H1 (cell line): ENCODE measurements at regions not wholly inside any gene's neighbourhood (a gene's known extent, or its start where the extent isn't known, plus 50 kb on each side); places are given as distances from the start of the nearest gene placed in this dataset.

Experiments used
- CTCF ChIA-PET: fragments of 300-600 bp; sonication (Branson Sonifier 250); formaldehyde crosslinking; loops from one replicate; lab custom pipeline; 2021; ENCODE audit not compliant: partially characterized antibody; lab: Charles Lee
- POLR2A ChIA-PET: fragments of 300-600 bp; sonication (Branson Sonifier 250); formaldehyde crosslinking; loops from one replicate; lab custom pipeline; 2021; ENCODE audit warnings: inconsistent platforms; ENCODE audit not compliant: partially characterized antibody; lab: Charles Lee
- DNase-seq, 2 experiments: peaks; one replicate each; pipeline versions ENCODE4 v3.0.0 to v3.0.0-alpha.2; 2010 to 2022; ENCODE audit warnings: low spot score in 2 of 2, low read depth in 1 of 2, mixed read lengths in 1 of 2
- FAIRE-seq: peaks from 2 replicates; lab custom pipeline; 2011; peaks lifted over from hg19 to GRCh38; lab: Jason Lieb, UNC
- H2AFZ ChIP-seq: 2 replicates; pipeline ENCODE4 v1.8.1; 2012; ENCODE audit warnings: low read length, inconsistent platforms
- H2AK5ac ChIP-seq: 2 replicates; pipeline ENCODE4 v1.6.1; 2013; ENCODE audit warnings: low read depth, low read length
- H2BK120ac ChIP-seq: replicated peaks from 2 replicates; pipeline ENCODE3; 2013; ENCODE audit warnings: low read depth, low read length, inconsistent platforms
- H2BK12ac ChIP-seq: 2 replicates; pipeline ENCODE4 v1.6.1; 2013; ENCODE audit warnings: low read depth, low read length
- H2BK15ac ChIP-seq: 2 replicates; pipeline ENCODE4 v1.6.1; 2013; ENCODE audit warnings: low read length
- H2BK20ac ChIP-seq: 2 replicates; pipeline ENCODE4 v1.6.1; 2013; ENCODE audit warnings: low read length
- H2BK5ac ChIP-seq: 2 replicates; pipeline ENCODE4 v1.6.1; 2013; ENCODE audit warnings: low read depth, low read length
- H3K14ac ChIP-seq: 2 replicates; pipeline ENCODE4 v1.6.1; 2013; ENCODE audit warnings: inconsistent platforms; ENCODE audit not compliant: insufficient read length
- H3K18ac ChIP-seq: 2 replicates; pipeline ENCODE4 v1.6.1; 2013; ENCODE audit warnings: low read length; ENCODE audit errors: extremely low read depth
- H3K23ac ChIP-seq: 2 replicates; pipeline ENCODE4 v1.6.1; 2013; ENCODE audit warnings: inconsistent platforms; ENCODE audit not compliant: insufficient read length
- H3K23me2 ChIP-seq: 2 replicates; pipeline ENCODE4 v1.6.1; 2013; ENCODE audit warnings: low read depth, low read length
- H3K27ac ChIP-seq: 2 replicates; pipeline ENCODE4 v1.6.1; 2011; ENCODE audit warnings: low read depth, low read length, inconsistent platforms
- H3K27me3 ChIP-seq, 4 experiments: replicated peaks in 1 of 4; 1 replicate in 1 of 4; 2 replicates in 3 of 4; pipeline versions ENCODE4 v1.6.1 to v1.8.1; 2011 to 2013; ENCODE audit warnings: low read length in 3 of 4, mild to moderate bottlenecking in 3 of 4, inconsistent platforms in 2 of 4, mixed read lengths in 2 of 4, moderate library complexity in 1 of 4; ENCODE audit not compliant: control insufficient read depth in 3 of 4, insufficient read depth in 3 of 4; ENCODE audit errors: extremely low read depth in 1 of 4
- H3K36me3 ChIP-seq, 4 experiments: 2 replicates each; pipeline versions ENCODE4 v1.6.1 to v1.8.1; 2011 to 2013; ENCODE audit warnings: mild to moderate bottlenecking in 4 of 4, low read length in 3 of 4, moderate library complexity in 2 of 4, control low read depth in 1 of 4, inconsistent platforms in 1 of 4; ENCODE audit not compliant: insufficient read depth in 4 of 4, control insufficient read depth in 2 of 4
- H3K4ac ChIP-seq: replicated peaks from 2 replicates; pipeline ENCODE3; 2013; ENCODE audit warnings: low read length, low read depth, mixed read lengths, inconsistent platforms; ENCODE audit not compliant: insufficient read length
- H3K4me1 ChIP-seq, 4 experiments: replicated peaks in 1 of 4; 1 replicate in 1 of 4; 2 replicates in 3 of 4; pipeline versions ENCODE4 v1.6.1 to v1.8.1; 2011 to 2013; ENCODE audit warnings: low read length in 3 of 4, inconsistent platforms in 2 of 4, mixed read lengths in 1 of 4; ENCODE audit not compliant: insufficient read depth in 4 of 4, control insufficient read depth in 3 of 4
- H3K4me2 ChIP-seq, 2 experiments: 2 replicates each; pipeline versions ENCODE4 v1.6.1 to v1.8.1; 2011 to 2013; ENCODE audit warnings: low read depth in 2 of 2, low read length in 2 of 2, control low read depth in 1 of 2, inconsistent platforms in 1 of 2, mild to moderate bottlenecking in 1 of 2; ENCODE audit not compliant: insufficient read depth in 1 of 2
- H3K4me3 ChIP-seq, 4 experiments: fragments of 200-600, 300-600 bp in 1 of 4; sonication (generic), shearing (Covaris generic), sonication (Bioruptor Twin) in 1 of 4; 2 replicates each; pipeline versions ENCODE4 v1.5.1 to v1.8.1; 2011 to 2016; ENCODE audit warnings: low read length in 4 of 4, low read depth in 3 of 4, control low read depth in 2 of 4, inconsistent platforms in 2 of 4, mild to moderate bottlenecking in 2 of 4, mixed read lengths in 1 of 4, moderate library complexity in 1 of 4; ENCODE audit not compliant: insufficient read depth in 2 of 4; ENCODE audit errors: extremely low read depth in 1 of 4
- H3K56ac ChIP-seq: replicated peaks from 2 replicates; pipeline ENCODE3; 2013; ENCODE audit warnings: low read depth, mild to moderate bottlenecking, mixed read lengths, low read length, inconsistent platforms; ENCODE audit not compliant: insufficient read length
- H3K79me1 ChIP-seq: 2 replicates; pipeline ENCODE4 v1.6.1; 2013; ENCODE audit warnings: low read depth, low read length, control low read depth
- H3K79me2 ChIP-seq, 2 experiments: 2 replicates each; pipeline versions ENCODE4 v1.6.1 to v1.8.1; 2012 to 2013; ENCODE audit warnings: low read length in 2 of 2, mild to moderate bottlenecking in 2 of 2, inconsistent platforms in 1 of 2; ENCODE audit not compliant: insufficient read depth in 2 of 2, control insufficient read depth in 1 of 2
- H3K9ac ChIP-seq, 4 experiments: replicated peaks in 1 of 4; 1 replicate in 1 of 4; 2 replicates in 3 of 4; pipeline versions ENCODE4 v1.6.1 to v1.8.1; 2011 to 2013; ENCODE audit warnings: low read depth in 3 of 4, low read length in 3 of 4, control low read depth in 2 of 4, mild to moderate bottlenecking in 2 of 4, moderate library complexity in 2 of 4, inconsistent platforms in 1 of 4; ENCODE audit errors: extremely low read depth in 1 of 4
- H3K9me3 ChIP-seq, 2 experiments: 2 replicates each; pipeline versions ENCODE4 v1.6.1 to v1.8.1; 2012 to 2013; ENCODE audit warnings: mild to moderate bottlenecking in 2 of 2, moderate library complexity in 2 of 2, control low read depth in 1 of 2, inconsistent platforms in 1 of 2, low read depth in 1 of 2, low read length in 1 of 2, mixed read lengths in 1 of 2; ENCODE audit not compliant: insufficient read depth in 2 of 2
- H4K20me1 ChIP-seq, 2 experiments: replicated peaks in 1 of 2; 2 replicates each; pipeline versions ENCODE3 to v1.8.1; 2011 to 2013; ENCODE audit warnings: inconsistent platforms in 2 of 2, low read length in 2 of 2, mild to moderate bottlenecking in 1 of 2; ENCODE audit not compliant: insufficient read depth in 2 of 2, control insufficient read depth in 1 of 2
- H4K5ac ChIP-seq: 2 replicates; pipeline ENCODE4 v1.6.1; 2013; ENCODE audit warnings: low read length, low read depth, mixed read lengths, inconsistent platforms; ENCODE audit not compliant: insufficient read length
- H4K8ac ChIP-seq: 2 replicates; pipeline ENCODE4 v1.8.0; 2013; ENCODE audit warnings: mild to moderate bottlenecking, moderate library complexity, low read length, inconsistent platforms; ENCODE audit not compliant: insufficient read depth; ENCODE audit errors: extremely low read depth
- H4K91ac ChIP-seq: replicated peaks from 2 replicates; pipeline ENCODE3; 2013; ENCODE audit warnings: low read length, mixed read lengths, inconsistent platforms; ENCODE audit not compliant: insufficient read length
- ATF2 ChIP-seq: IDR thresholded peaks from 2 replicates; pipeline ENCODE4 v1.6.1; 2012; ENCODE audit warnings: low read length, inconsistent platforms
- BACH1 ChIP-seq: IDR thresholded peaks from 2 replicates; pipeline ENCODE4 v1.6.1; 2012; ENCODE audit warnings: low read length, improper control_type of control experiment
- CBX5 ChIP-seq: fragments of 300-800, 300-1000 bp; sonication (generic); IDR thresholded peaks from 2 replicates; pipeline ENCODE4 v1.7.1; 2016; ENCODE audit warnings: antibody characterized with exemption, low read length, low read depth
- EGR1 ChIP-seq: IDR thresholded peaks from 2 replicates; pipeline ENCODE4 v1.6.1; 2011; ENCODE audit warnings: low read depth, low read length, borderline replicate concordance
- FOSL1 ChIP-seq: IDR thresholded peaks from 2 replicates; pipeline ENCODE4 v1.6.1; 2011; ENCODE audit warnings: mild to moderate bottlenecking, low read depth, low read length, moderate library complexity; ENCODE audit not compliant: insufficient read depth
- KDM1A ChIP-seq: fragments of 200-600, 300-600 bp; sonication (generic); IDR thresholded peaks from 2 replicates; pipeline ENCODE4 v1.7.1; 2016; ENCODE audit warnings: mild to moderate bottlenecking, low read length, borderline replicate concordance
- PHF8 ChIP-seq: fragments of 200-600 bp; sonication (generic); conservative IDR thresholded peaks from 2 replicates; pipeline ENCODE4 v1.7.1; 2012; ENCODE audit warnings: low read depth, mild to moderate bottlenecking, inconsistent platforms, low read length, moderate library complexity
- POU5F1 ChIP-seq: IDR thresholded peaks from 2 replicates; pipeline ENCODE4 v1.6.1; 2011; ENCODE audit warnings: low read depth, mild to moderate bottlenecking, low read length, moderate library complexity
- RFX5 ChIP-seq: IDR thresholded peaks from 2 replicates; pipeline ENCODE4 v1.6.1; 2011; ENCODE audit warnings: low read depth, low read length, improper control_type of control experiment, borderline replicate concordance
- SAP30 ChIP-seq: fragments of 300-600 bp; sonication (generic); IDR thresholded peaks from 2 replicates; pipeline ENCODE4 v1.7.1; 2012; ENCODE audit warnings: low read length, moderate library complexity, mild to moderate bottlenecking, inconsistent platforms; ENCODE audit not compliant: insufficient read depth, insufficient replicate concordance
- SIN3A ChIP-seq, 2 experiments: IDR thresholded peaks in 1 of 2; conservative IDR thresholded peaks in 1 of 2; 2 replicates each; pipeline ENCODE4 v1.6.1; 2011 to 2012; ENCODE audit warnings: low read length in 2 of 2, improper control_type of control experiment in 1 of 2, low read depth in 1 of 2, mild to moderate bottlenecking in 1 of 2
- SIRT6 ChIP-seq: IDR thresholded peaks from one replicate; pipeline ENCODE4 v1.7.1; 2012; ENCODE audit warnings: low read length, inconsistent platforms
- SP2 ChIP-seq: IDR thresholded peaks from 2 replicates; pipeline ENCODE4 v1.6.1; 2012; ENCODE audit warnings: mild to moderate bottlenecking, low read length, inconsistent platforms
- SUZ12 ChIP-seq: fragments of 200-600 bp; sonication (generic); IDR thresholded peaks from 2 replicates; pipeline ENCODE4 v1.6.1; 2012; ENCODE audit warnings: mild to moderate bottlenecking, inconsistent platforms, low read length, moderate library complexity, mixed read lengths
- WGBS, 2 experiments: shearing (Covaris generic) in 1 of 2; methylation state at CpG; one replicate each; pipeline versions ENCODE4 v1.1.6 to v1.1.7; 2013 to 2015; ENCODE audit warnings: low lambda C conversion rate in 2 of 2, mixed read lengths in 2 of 2, inconsistent platforms in 1 of 2, low coverage in 1 of 2, missing lambda C conversion rate in 1 of 2; ENCODE audit not compliant: insufficient replicate concordance in 2 of 2, insufficient coverage in 1 of 2, insufficient read length in 1 of 2; ENCODE audit errors: extremely low coverage in 1 of 2, missing lambda C conversion rate in 1 of 2; 5-methylcytosine and 5-hydroxymethylcytosine counted together

- no peak overlapping the region for H2BK5ac ChIP-seq
- H3K4me3 ChIP-seq, result no peak overlapping the region
- no peaks in the 10 kb centered on the region for H3K79me2 ChIP-seq
- DNase-seq, result no peak
- no peak overlapping the region for H2BK20ac ChIP-seq
- H3K36me3 ChIP-seq, result no peaks in the 10 kb centered on the region
- no peak overlapping the region for H3K23ac ChIP-seq
- CTCF ChIA-PET, result no interaction called here
- no peak overlapping the region for H3K4me2 ChIP-seq
- no peak overlapping the region for H3K14ac ChIP-seq
- WGBS, 2 experiments, result 88% methylated on average over 2 of the region's 2 CpGs; no CpG with 5 or more reads in 1 of the 2 experiments
- no peaks in the 10 kb centered on the region for H3K4me1 ChIP-seq
- no peak overlapping the region for H2AK5ac ChIP-seq
- no peaks in the 10 kb centered on the region for H3K27me3 ChIP-seq
- no peak overlapping the region for H3K27ac ChIP-seq
- peaks cover 0 to 16% of the 10 kb centered on the region in 2 experiments; a peak in 2 of 4 replicates for H3K9me3 ChIP-seq
- no peak overlapping the region for H2AFZ ChIP-seq
- POLR2A ChIA-PET, result no interaction called here
- H2BK15ac ChIP-seq, result no peak overlapping the region
- H3K9ac ChIP-seq, result no peak overlapping the region
- H3K4ac ChIP-seq, result no peak overlapping the region
- no peaks in the 10 kb centered on the region for H3K23me2 ChIP-seq
- no peak overlapping the region for H3K56ac ChIP-seq
- no peak overlapping the region for H2BK120ac ChIP-seq
- no peak overlapping the region for H4K5ac ChIP-seq
- H3K79me1 ChIP-seq, result no peaks in the 10 kb centered on the region
- no peak overlapping the region for H4K8ac ChIP-seq
- no peak overlapping the region for H3K18ac ChIP-seq
- H4K20me1 ChIP-seq, result no peaks in the 10 kb centered on the region
- no peak overlapping the region for H4K91ac ChIP-seq
- H2BK12ac ChIP-seq, result no peak overlapping the region
- no peak for FAIRE-seq
- no peak for TF ChIP-seq KDM1A
- TF ChIP-seq RFX5, result no peak
- no peak for TF ChIP-seq ATF2
- no peak for TF ChIP-seq EGR1
- TF ChIP-seq SAP30, result no peak
- no peak for TF ChIP-seq FOSL1
- TF ChIP-seq BACH1, result no peak
- TF ChIP-seq SUZ12, result no peak
- TF ChIP-seq POU5F1, result no peak
- TF ChIP-seq PHF8, result no peak
- TF ChIP-seq CBX5, result no peak
- TF ChIP-seq SIN3A (conservative IDR thresholded peaks at IDR 0.05 in 1 of 2, IDR thresholded peaks at IDR 0.05 in 1 of 2; ENCODE audit: low read depth in 1 of 2, low read length in 2 of 2), result no peak
- no peak for TF ChIP-seq SP2
- no peak for TF ChIP-seq SIRT6
Measured at GRCh38 chr9:108688676-108689075, 167.1 kb downstream of the ACTL7B start.
